MM.1S (cell line): ENCODE measurements at regions not wholly inside any gene's neighbourhood (a gene's known extent, or its start where the extent isn't known, plus 50 kb on each side); places are given as distances from the start of the nearest gene placed in this dataset.

Experiments used
- DNase-seq: peaks from one replicate; pipeline ENCODE4 v3.0.0-alpha.2; 2015
- H2AFZ ChIP-seq: fragments of 300-600 bp; sonication (generic); 2 replicates; pipeline ENCODE4 v1.6.0; 2016; ENCODE audit warnings: antibody characterized with exemption, low read length
- H3F3A ChIP-seq: fragments of 300-600 bp; sonication (generic); 2 replicates; pipeline ENCODE4 v1.6.1; 2016; ENCODE audit warnings: mild to moderate bottlenecking, antibody characterized with exemption, low read length, moderate library complexity, mixed read lengths; ENCODE audit not compliant: insufficient read depth
- H3K27ac ChIP-seq: fragments of 300-600 bp; sonication (generic); 2 replicates; pipeline ENCODE4 v1.5.1; 2016; ENCODE audit warnings: mild to moderate bottlenecking, low read length
- H3K27me3 ChIP-seq: fragments of 300-600 bp; sonication (generic); replicated peaks from 2 replicates; pipeline ENCODE4 v1.6.0; 2016; ENCODE audit warnings: low read length; ENCODE audit not compliant: insufficient read depth
- H3K36me3 ChIP-seq: fragments of 300-600 bp; sonication (generic); replicated peaks from 2 replicates; pipeline ENCODE4 v1.6.1; 2016; ENCODE audit warnings: mild to moderate bottlenecking, low read length, mixed read lengths; ENCODE audit not compliant: insufficient read depth
- H3K4me1 ChIP-seq: fragments of 300-600 bp; sonication (generic); 2 replicates; pipeline ENCODE4 v1.6.1; 2016; ENCODE audit warnings: low read length, mixed read lengths
- H3K4me2 ChIP-seq: fragments of 300-600 bp; sonication (generic); 2 replicates; pipeline ENCODE4 v1.6.0; 2016; ENCODE audit warnings: low read depth, low read length
- H3K4me3 ChIP-seq: fragments of 300-600 bp; sonication (generic); 2 replicates; pipeline ENCODE4 v1.5.1; 2016; ENCODE audit warnings: low read length, mixed read lengths
- H3K79me2 ChIP-seq: fragments of 300-600 bp; sonication (generic); 2 replicates; pipeline ENCODE4 v1.6.1; 2016; ENCODE audit warnings: mixed run types, low read length, mixed read lengths
- H3K9ac ChIP-seq: fragments of 300-600 bp; sonication (generic); 2 replicates; pipeline ENCODE4 v1.6.1; 2016; ENCODE audit warnings: low read length, mixed read lengths
- H3K9me2 ChIP-seq: fragments of 300-600 bp; sonication (generic); replicated peaks from 2 replicates; pipeline ENCODE4 v1.6.1; 2016; ENCODE audit warnings: mild to moderate bottlenecking, low read length, mixed read lengths; ENCODE audit not compliant: insufficient read depth
- H3K9me3 ChIP-seq: fragments of 300-600 bp; sonication (generic); replicated peaks from 2 replicates; pipeline ENCODE4 v1.6.1; 2016; ENCODE audit warnings: mild to moderate bottlenecking, low read length, mixed read lengths; ENCODE audit not compliant: insufficient read depth
- H4K20me1 ChIP-seq: fragments of 300-600 bp; sonication (generic); 2 replicates; pipeline ENCODE4 v1.6.1; 2016; ENCODE audit warnings: mild to moderate bottlenecking, low read length, moderate library complexity, mixed read lengths; ENCODE audit not compliant: insufficient read depth
- CTCF ChIP-seq: fragments of 300-600 bp; sonication (generic); IDR thresholded peaks from 2 replicates; pipeline ENCODE4 v1.5.1; 2016; ENCODE audit warnings: antibody characterized with exemption, low read length, mixed read lengths
- EZH2 ChIP-seq: fragments of 300-600 bp; sonication (generic); optimal IDR thresholded peaks from 2 replicates; pipeline ENCODE3; 2017; ENCODE audit warnings: low read depth, mild to moderate bottlenecking, antibody characterized with exemption, low read length, mixed read lengths
- EZH2phosphoT487 ChIP-seq: fragments of 300-600 bp; sonication (generic); IDR thresholded peaks from 2 replicates; pipeline ENCODE4 v1.6.1; 2018; ENCODE audit warnings: antibody characterized with exemption, low read length

- no peak for DNase-seq
- H3K9me3 ChIP-seq = no peaks in the 10 kb centered on the region
- no peaks in the 10 kb centered on the region for H4K20me1 ChIP-seq
- no peak overlapping the region for H3K4me3 ChIP-seq
- H3K79me2 ChIP-seq = no peaks in the 10 kb centered on the region
- no peaks in the 10 kb centered on the region for H3K9me2 ChIP-seq
- no peak overlapping the region for H2AFZ ChIP-seq
- H3K9ac ChIP-seq = no peak overlapping the region
- H3K36me3 ChIP-seq = no peaks in the 10 kb centered on the region
- no peak overlapping the region for H3K27ac ChIP-seq
- H3K4me1 ChIP-seq = no peaks in the 10 kb centered on the region
- no peaks in the 10 kb centered on the region for H3F3A ChIP-seq
- no peak overlapping the region for H3K4me2 ChIP-seq
- H3K27me3 ChIP-seq = peaks cover 44% of the 10 kb centered on the region
- TF ChIP-seq EZH2phosphoT487 (no peak), EZH2 (no peak), CTCF (no peak)
These were observed 118.5 kb upstream of the C14orf180 start for GRCh38 chr14:104460791-104461651.

GRCh38 chr14:104461676-104462449 lies 117.7 kb upstream of the C14orf180 start:
- no peak overlapping the region for H3K4me2 ChIP-seq
- no peaks in the 10 kb centered on the region for H4K20me1 ChIP-seq
- no peak overlapping the region for H3K27ac ChIP-seq
- peaks cover 42% of the 10 kb centered on the region for H3K27me3 ChIP-seq
- H3K9me3 ChIP-seq = no peaks in the 10 kb centered on the region
- no peaks in the 10 kb centered on the region for H3K36me3 ChIP-seq
- TF ChIP-seq CTCF (no peak), EZH2 (no peak), EZH2phosphoT487 (no peak)
- no peak overlapping the region for H2AFZ ChIP-seq
- H3K9me2 ChIP-seq = no peaks in the 10 kb centered on the region
- no peak for DNase-seq
- no peaks in the 10 kb centered on the region for H3K4me1 ChIP-seq
- H3K9ac ChIP-seq = no peak overlapping the region
- no peak overlapping the region for H3K4me3 ChIP-seq
- no peaks in the 10 kb centered on the region for H3K79me2 ChIP-seq
- no peaks in the 10 kb centered on the region for H3F3A ChIP-seq

GRCh38 chr14:104462651-104463630 lies 116.6 kb upstream of the C14orf180 start:
- DNase-seq = no peak
- no peaks in the 10 kb centered on the region for H3K36me3 ChIP-seq

More at GRCh38 chr14:104462651-104463630, 116.6 kb upstream of the C14orf180 start:
- Histone ChIP-seq H3K4me3 (no peak overlapping the region), H3K79me2 (no peaks in the 10 kb centered on the region), H3K9me3 (no peaks in the 10 kb centered on the region), H3K9me2 (no peaks in the 10 kb centered on the region), H3K4me1 (no peaks in the 10 kb centered on the region), H3K4me2 (no peak overlapping the region), H3K27me3 (peaks cover 38% of the 10 kb centered on the region), H3K27ac (no peak overlapping the region), H4K20me1 (no peaks in the 10 kb centered on the region), H2AFZ (no peak overlapping the region), H3K9ac (no peak overlapping the region), H3F3A (no peaks in the 10 kb centered on the region)
- TF ChIP-seq EZH2phosphoT487 = no peak
- TF ChIP-seq CTCF = no peak
